ENCODE measurements at regions not wholly inside any gene's neighbourhood (a gene's known extent, or its start where the extent isn't known, plus 50 kb on each side); places are given as distances from the start of the nearest gene placed in this dataset.
"Not testable (repeated sequence)": the region's sequence is repeated elsewhere in the genome, so short reads cannot be mapped to it uniquely, and the experiment has no call there.

DNA sequence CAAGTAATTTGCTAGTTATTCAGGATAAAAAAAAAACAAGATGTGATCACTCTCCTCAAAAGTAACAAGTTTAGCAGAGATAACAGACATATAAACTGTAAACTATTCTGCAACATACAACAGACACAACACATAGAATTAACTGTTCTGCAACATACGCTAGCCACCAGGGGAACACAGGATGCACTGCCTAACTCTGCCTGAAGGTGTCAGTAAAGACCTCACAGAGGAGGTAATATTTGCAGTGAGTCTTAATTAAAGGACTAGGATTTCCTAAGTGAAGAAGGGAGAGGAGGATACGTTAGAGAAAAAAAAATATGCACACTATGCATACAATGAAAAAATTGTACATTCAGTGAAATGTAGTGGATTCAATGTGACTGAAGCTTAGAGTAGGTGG is 129.6 kb downstream of the NBPF8 start:
- TF ChIP-seq, protein P1, sequence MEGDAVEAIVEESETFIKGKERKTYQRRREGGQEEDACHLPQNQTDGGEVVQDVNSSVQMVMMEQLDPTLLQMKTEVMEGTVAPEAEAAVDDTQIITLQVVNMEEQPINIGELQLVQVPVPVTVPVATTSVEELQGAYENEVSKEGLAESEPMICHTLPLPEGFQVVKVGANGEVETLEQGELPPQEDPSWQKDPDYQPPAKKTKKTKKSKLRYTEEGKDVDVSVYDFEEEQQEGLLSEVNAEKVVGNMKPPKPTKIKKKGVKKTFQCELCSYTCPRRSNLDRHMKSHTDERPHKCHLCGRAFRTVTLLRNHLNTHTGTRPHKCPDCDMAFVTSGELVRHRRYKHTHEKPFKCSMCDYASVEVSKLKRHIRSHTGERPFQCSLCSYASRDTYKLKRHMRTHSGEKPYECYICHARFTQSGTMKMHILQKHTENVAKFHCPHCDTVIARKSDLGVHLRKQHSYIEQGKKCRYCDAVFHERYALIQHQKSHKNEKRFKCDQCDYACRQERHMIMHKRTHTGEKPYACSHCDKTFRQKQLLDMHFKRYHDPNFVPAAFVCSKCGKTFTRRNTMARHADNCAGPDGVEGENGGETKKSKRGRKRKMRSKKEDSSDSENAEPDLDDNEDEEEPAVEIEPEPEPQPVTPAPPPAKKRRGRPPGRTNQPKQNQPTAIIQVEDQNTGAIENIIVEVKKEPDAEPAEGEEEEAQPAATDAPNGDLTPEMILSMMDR (optimal IDR thresholded peaks at IDR 0.05 in 1 of 3, IDR thresholded peaks at IDR 0.05 in 1 of 3, conservative IDR thresholded peaks at IDR 0.05 in 1 of 3; ENCODE audit: extremely low read depth in 1 of 3, insufficient read depth in 2 of 3, low read length in 3 of 3) = peak in 2 of 3 experiments; percentile 20 to 33
- TF ChIP-seq EZH2 (IDR thresholded peaks at IDR 0.05; ENCODE audit: low read length) = not testable (repeated sequence)
